Astrocyte (in vitro differentiated cells and primary cell): ENCODE measurements at regions not wholly inside any gene's neighbourhood (a gene's known extent, or its start where the extent isn't known, plus 50 kb on each side); places are given as distances from the start of the nearest gene placed in this dataset.

Experiments used
- CTCF ChIP-seq: IDR thresholded peaks from 2 replicates; pipeline ENCODE4 v1.5.1; 2011; ENCODE audit warnings: low read depth, mild to moderate bottlenecking, inconsistent platforms, low read length, moderate library complexity; ENCODE audit not compliant: insufficient read depth
- EZH2 ChIP-seq: IDR thresholded peaks from 2 replicates; pipeline ENCODE4 v1.6.1; 2012; ENCODE audit warnings: mild to moderate bottlenecking, low read length, inconsistent platforms; ENCODE audit not compliant: insufficient read depth

GRCh38 chr6:76448109-76448508 is 375.6 kb upstream of the IMPG1 start:
- TF ChIP-seq CTCF (no peak), EZH2 (no peak)
